ENCODE measurements at regions not wholly inside any gene's neighbourhood (a gene's known extent, or its start where the extent isn't known, plus 50 kb on each side); places are given as distances from the start of the nearest gene placed in this dataset.

GRCh38 chr14:66360366-66360926 is 125.7 kb upstream of the CCDC196 start:
- TF ChIP-seq, protein P1, sequence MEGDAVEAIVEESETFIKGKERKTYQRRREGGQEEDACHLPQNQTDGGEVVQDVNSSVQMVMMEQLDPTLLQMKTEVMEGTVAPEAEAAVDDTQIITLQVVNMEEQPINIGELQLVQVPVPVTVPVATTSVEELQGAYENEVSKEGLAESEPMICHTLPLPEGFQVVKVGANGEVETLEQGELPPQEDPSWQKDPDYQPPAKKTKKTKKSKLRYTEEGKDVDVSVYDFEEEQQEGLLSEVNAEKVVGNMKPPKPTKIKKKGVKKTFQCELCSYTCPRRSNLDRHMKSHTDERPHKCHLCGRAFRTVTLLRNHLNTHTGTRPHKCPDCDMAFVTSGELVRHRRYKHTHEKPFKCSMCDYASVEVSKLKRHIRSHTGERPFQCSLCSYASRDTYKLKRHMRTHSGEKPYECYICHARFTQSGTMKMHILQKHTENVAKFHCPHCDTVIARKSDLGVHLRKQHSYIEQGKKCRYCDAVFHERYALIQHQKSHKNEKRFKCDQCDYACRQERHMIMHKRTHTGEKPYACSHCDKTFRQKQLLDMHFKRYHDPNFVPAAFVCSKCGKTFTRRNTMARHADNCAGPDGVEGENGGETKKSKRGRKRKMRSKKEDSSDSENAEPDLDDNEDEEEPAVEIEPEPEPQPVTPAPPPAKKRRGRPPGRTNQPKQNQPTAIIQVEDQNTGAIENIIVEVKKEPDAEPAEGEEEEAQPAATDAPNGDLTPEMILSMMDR (IDR thresholded peaks at IDR 0.05; ENCODE audit: low read length), result no peak
- TF ChIP-seq EZH2phosphoT487 (IDR thresholded peaks at IDR 0.05; ENCODE audit: low read length) (no peak), EZH2 (optimal IDR thresholded peaks at IDR 0.05; ENCODE audit: low read depth, low read length) (no peak)
